ENCODE measurements at regions not wholly inside any gene's neighbourhood (a gene's known extent, or its start where the extent isn't known, plus 50 kb on each side); places are given as distances from the start of the nearest gene placed in this dataset.

DNA sequence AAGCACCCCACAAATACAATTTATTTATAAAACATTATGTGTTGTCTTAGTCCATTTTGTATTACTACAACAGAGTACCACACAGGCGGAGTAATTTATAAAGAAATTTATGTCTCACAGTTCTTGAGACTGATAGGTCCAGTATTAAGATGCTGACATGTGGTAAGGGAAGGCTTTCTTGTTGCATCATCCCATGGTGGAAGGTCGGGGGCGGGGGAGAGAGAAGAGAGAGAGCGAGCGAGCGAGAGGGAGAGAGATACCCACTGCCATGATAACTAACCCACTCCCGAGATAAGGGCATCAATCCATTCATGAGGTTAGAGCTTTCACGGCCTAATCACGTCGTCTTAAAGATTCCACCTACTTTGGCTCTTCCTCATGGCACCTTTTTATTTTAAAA lies 117.8 kb downstream of the KCNJ12 start:
- no peak for TF ChIP-seq POLR2AphosphoS5 (IDR thresholded peaks at IDR 0.05)
- no peak for TF ChIP-seq CTCF (IDR thresholded peaks at IDR 0.05)

All from stomach (tissue), 4 donors.